Activated CD4-positive, alpha-beta T cell treated with anti-CD3 and anti-CD28 coated beads, Interleukin-2, amount 10 ng/mL, durations not matched to agents 24 days and 14 days (primary cell): ENCODE measurements at regions not wholly inside any gene's neighbourhood (a gene's known extent, or its start where the extent isn't known, plus 50 kb on each side); places are given as distances from the start of the nearest gene placed in this dataset.

Source experiments
- DNase-seq: peaks from one replicate; pipeline ENCODE4 v3.0.0; 2022
- H3K27ac Mint-ChIP-seq: one replicate; pipeline ENCODE4 v1.8.0; 2022; ENCODE audit warnings: mild to moderate bottlenecking, mixed read lengths
- H3K27me3 Mint-ChIP-seq: one replicate; pipeline ENCODE4 v1.8.0; 2022; ENCODE audit warnings: mixed read lengths
- H3K36me3 Mint-ChIP-seq: one replicate; pipeline ENCODE4 v1.8.0; 2022; ENCODE audit warnings: low read depth, mild to moderate bottlenecking, mixed read lengths
- H3K4me1 Mint-ChIP-seq: one replicate; pipeline ENCODE4 v1.8.0; 2021; ENCODE audit warnings: mixed read lengths
- H3K4me3 Mint-ChIP-seq: one replicate; pipeline ENCODE4 v1.8.0; 2022; ENCODE audit warnings: mild to moderate bottlenecking, moderate library complexity, mixed read lengths
- H3K9me3 Mint-ChIP-seq: one replicate; pipeline ENCODE4 v1.8.0; 2021; ENCODE audit warnings: mixed read lengths
- intact Hi-C: fragments of 100-400 bp; cut with micrococcal nuclease; formaldehyde crosslinking; loops from one replicate; pipeline ENCODE4 v1.15.1; 2023

DNA sequence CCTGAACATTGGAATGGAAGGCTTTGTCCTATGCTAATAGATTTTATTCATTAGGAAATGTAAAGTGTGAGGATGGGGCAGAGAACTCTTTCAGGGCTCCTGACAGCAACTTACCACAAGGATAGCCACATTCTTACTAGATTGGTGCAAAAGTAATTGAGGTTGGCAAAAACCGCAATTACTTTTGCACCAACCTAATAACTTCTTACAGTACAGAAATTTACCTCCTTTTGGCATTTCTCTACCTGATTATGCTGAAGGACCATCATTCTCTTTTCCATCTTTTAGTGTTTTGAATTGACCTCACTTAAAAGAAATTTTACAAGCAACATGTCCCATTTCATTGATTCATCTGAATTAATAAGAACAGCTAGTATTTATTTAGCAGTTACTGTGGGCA is 109.2 kb upstream of the AP1S2 start:
- intact Hi-C loops, result no loop called here
- Mint-ChIP-seq H3K36me3 (no peaks in the 10 kb centered on the region), H3K27me3 (no peaks in the 10 kb centered on the region), H3K9me3 (no peaks in the 10 kb centered on the region), H3K4me3 (no peak overlapping the region), H3K4me1 (no peaks in the 10 kb centered on the region), H3K27ac (no peak overlapping the region)
- no peak for DNase-seq

DNA sequence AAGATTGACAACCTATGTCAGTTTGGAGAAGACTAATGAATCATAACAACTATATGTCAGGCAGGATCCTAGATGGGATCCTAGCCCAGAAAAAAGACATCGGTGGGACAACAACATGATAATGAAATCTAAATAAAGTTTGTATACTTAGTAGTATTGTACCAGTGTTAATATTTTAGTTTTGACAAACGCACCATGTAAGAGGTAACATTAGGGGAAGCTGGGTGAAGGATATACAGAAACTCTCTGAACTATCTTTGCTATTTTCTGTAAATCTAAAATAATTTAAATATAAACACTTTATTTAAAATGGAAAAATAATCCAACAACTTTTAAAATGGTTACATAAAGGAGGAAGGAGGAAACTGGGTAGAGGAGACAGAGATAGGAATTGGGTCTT is 105.6 kb upstream of the AP1S2 start:
- Mint-ChIP-seq H3K4me3 (no peak overlapping the region), H3K4me1 (no peaks in the 10 kb centered on the region), H3K36me3 (no peaks in the 10 kb centered on the region), H3K9me3 (no peaks in the 10 kb centered on the region), H3K27ac (no peak overlapping the region), H3K27me3 (no peaks in the 10 kb centered on the region)
- intact Hi-C loops, result no loop called here
- DNase-seq, result no peak

DNA sequence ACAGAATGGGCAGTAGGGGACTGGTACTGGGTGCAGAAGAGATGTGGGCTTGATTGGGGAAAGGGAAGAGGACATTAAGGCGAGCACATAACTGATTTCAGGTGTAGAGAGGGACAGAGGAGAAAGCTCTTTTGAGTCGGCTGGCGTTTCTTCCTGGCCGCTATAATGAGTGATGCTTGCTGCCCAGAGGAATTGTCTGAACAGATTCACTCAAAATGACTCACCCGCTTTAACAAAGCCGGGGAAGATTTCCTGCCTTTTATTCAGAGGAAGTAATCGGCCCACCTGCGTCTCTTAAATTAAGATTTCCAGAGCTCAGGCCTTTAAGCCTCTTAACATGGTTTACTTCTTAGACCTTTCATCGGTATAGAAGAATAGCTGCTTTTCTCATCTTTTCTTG is 102.1 kb upstream of the AP1S2 start:
- Mint-ChIP-seq H3K36me3 (no peaks in the 10 kb centered on the region), H3K4me1 (no peaks in the 10 kb centered on the region), H3K4me3 (no peak overlapping the region), H3K9me3 (no peaks in the 10 kb centered on the region), H3K27ac (no peak overlapping the region), H3K27me3 (no peaks in the 10 kb centered on the region)
- no peak for DNase-seq
- intact Hi-C loops, result no loop called here

DNA sequence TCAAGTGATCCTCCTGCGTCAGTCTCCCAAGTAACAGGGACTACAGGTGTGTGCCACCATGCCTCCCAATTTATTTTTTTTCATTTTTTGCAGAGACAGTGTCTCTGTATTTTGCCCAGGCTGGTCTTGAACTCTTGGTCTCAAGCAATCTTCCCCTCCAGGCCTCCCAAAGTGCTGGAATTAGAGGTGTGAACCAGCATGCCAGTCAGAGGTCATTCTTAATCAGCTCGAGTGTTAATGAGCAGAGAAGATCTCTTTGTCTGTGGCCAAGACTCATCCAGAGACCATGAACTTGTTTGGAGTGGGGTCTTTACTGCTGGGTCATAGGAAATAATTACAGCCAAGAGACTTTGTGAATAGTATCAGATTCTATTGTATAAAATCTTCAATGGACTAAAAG is 99.2 kb upstream of the AP1S2 start:
- Mint-ChIP-seq H3K4me1 (no peaks in the 10 kb centered on the region), H3K36me3 (no peaks in the 10 kb centered on the region), H3K4me3 (no peak overlapping the region), H3K27me3 (no peaks in the 10 kb centered on the region), H3K27ac (no peak overlapping the region), H3K9me3 (no peaks in the 10 kb centered on the region)
- intact Hi-C loops, result no loop called here
- no peak for DNase-seq

DNA sequence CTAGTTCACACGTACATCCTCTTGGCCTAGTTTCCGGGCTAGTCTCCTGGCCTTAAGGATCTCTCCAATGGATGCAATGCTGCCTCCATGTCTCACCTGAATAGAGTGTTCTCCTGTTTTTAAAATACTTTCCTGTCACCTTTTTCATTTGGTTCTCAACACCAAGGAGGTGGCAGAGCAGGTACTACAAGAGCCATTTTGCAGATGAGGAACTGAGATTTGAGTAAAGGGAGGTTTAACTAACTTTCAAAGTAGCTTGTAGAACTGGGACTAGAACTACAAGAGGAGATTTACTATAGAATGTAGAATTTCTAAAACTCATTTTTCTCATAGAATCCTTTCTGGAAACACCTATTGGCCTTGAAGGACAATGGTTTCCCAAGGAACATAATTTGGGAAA is 97.6 kb upstream of the AP1S2 start:
- intact Hi-C loops, result no loop called here
- H3K27ac Mint-ChIP-seq, result no peak overlapping the region
- no peaks in the 10 kb centered on the region for H3K9me3 Mint-ChIP-seq
- H3K36me3 Mint-ChIP-seq, result no peaks in the 10 kb centered on the region
- no peaks in the 10 kb centered on the region for H3K4me1 Mint-ChIP-seq
- no peak for DNase-seq
- no peak overlapping the region for H3K4me3 Mint-ChIP-seq
- no peaks in the 10 kb centered on the region for H3K27me3 Mint-ChIP-seq

DNA sequence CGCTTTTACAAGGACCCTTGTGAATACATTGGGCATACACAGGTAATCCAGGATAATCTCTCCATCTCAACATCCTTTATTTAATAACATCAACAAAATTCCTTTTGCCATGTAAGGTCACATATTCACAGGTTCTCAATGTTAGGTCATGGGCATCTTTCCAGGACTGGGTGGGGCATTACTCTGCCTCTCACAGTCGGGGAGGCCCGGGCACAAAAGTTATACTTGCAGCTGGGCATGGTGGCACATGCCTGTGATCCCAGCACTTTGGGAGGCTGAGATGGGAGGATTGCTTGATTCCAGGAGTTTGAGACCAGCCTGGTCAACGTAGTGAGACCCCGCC is 93.7 kb upstream of the AP1S2 start:
- Mint-ChIP-seq H3K4me3 (no peak overlapping the region), H3K4me1 (no peaks in the 10 kb centered on the region), H3K9me3 (no peaks in the 10 kb centered on the region), H3K27ac (no peak overlapping the region), H3K27me3 (no peaks in the 10 kb centered on the region), H3K36me3 (no peaks in the 10 kb centered on the region)
- intact Hi-C loops, result no loop called here
- no peak for DNase-seq

DNA sequence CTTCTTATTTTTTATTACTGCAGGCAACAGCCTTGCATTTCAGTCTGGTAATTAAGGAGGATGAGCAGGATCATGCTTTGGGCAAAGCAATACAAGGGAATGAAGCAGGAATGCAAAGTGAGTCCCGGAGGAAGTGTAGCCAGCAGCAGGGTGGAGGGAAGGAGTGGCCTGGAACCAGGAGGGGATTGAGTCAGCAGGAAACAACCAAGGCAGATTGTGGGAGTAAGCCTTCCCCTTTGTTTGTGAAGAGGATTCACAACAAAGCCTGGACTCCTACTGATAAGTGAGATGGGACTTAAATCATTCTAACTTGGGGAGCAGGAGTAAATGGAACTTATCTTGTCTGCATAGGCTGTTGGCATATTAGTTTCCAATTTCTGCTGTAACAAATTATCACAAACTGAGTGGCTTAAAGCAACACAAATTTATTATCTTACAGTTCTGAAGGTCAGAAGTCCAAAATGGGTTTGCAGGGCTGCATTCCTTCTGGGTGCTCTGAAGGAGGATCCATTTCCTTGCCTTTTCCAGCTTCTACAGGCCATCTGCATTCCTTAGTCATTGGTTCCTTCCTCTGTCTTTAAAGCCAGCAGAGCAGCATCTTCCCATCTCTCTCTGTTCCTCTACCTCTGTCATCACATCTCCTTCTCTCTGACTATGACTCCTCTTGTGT is 93.2 kb upstream of the AP1S2 start:
- intact Hi-C loops, result no loop called here
- Mint-ChIP-seq H3K9me3 (no peaks in the 10 kb centered on the region), H3K4me1 (no peaks in the 10 kb centered on the region), H3K27ac (no peak overlapping the region), H3K27me3 (no peaks in the 10 kb centered on the region), H3K4me3 (no peak overlapping the region), H3K36me3 (no peaks in the 10 kb centered on the region)
- no peak for DNase-seq

DNA sequence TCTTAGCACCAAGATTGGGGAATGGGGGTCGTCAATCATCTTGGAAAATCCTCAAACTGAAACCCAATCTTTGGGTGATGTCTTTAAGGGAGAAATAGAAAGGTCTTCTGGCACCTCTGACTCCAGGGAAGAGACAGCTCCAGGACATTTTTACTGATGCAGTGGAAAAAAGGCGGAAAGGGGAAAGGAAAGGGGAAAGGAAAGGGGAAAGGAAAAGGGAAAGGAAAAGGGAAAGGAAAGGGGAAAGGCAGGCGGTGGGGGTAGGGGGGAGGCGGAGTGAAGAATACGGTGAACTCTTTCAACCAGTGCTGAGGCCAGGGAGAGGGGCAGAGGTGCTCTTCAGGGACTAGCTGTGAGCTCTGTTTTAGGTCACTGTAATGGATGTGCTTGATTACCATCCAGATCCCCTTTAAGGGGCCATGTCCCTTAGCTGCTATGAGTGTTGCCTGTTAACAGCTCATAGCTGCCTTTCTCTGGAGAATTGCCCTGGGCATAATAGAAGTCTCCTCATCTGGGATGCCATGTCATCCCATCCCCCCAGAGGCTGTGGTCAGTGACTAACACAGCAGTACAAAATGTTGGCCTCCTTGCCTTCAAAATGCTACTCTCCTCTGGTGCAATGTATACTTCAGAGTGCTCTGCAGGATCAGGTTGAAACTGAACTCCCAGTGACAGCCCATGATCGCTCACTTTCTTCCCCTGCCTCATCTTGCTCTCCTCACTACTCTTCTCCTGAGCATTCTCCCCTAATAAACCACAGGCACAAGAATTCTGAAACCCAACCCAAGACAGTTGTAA is 92.4 kb upstream of the AP1S2 start:
- intact Hi-C loops, result no loop called here
- H3K27me3 Mint-ChIP-seq, result no peaks in the 10 kb centered on the region
- H3K9me3 Mint-ChIP-seq, result no peaks in the 10 kb centered on the region
- H3K27ac Mint-ChIP-seq, result no peak overlapping the region
- H3K4me3 Mint-ChIP-seq, result no peak overlapping the region
- DNase-seq, result no peak
- no peaks in the 10 kb centered on the region for H3K36me3 Mint-ChIP-seq
- no peaks in the 10 kb centered on the region for H3K4me1 Mint-ChIP-seq

DNA sequence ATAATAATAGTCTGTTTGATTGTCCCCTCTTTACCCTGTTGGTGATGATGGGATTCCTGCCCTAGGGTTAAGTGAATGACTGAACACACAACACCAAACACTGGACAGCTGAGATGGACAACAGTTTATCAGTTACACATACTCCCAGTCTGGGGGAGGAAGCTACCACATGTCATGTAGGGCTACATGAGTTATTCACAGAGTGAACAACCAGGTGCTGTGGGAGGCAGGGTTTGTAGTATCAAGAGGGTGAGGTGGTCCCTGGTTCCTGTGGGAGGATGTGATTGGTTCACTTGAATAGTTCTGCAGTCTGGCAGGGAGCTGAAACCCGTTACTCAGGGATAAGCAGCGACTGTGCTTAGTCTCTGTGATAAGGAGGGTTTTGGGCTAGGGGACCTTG is 88.8 kb upstream of the AP1S2 start:
- intact Hi-C loops, result no loop called here
- Mint-ChIP-seq H3K36me3 (no peaks in the 10 kb centered on the region), H3K4me1 (no peaks in the 10 kb centered on the region), H3K27me3 (no peaks in the 10 kb centered on the region), H3K9me3 (no peaks in the 10 kb centered on the region), H3K27ac (no peak overlapping the region), H3K4me3 (no peak overlapping the region)
- no peak for DNase-seq

DNA sequence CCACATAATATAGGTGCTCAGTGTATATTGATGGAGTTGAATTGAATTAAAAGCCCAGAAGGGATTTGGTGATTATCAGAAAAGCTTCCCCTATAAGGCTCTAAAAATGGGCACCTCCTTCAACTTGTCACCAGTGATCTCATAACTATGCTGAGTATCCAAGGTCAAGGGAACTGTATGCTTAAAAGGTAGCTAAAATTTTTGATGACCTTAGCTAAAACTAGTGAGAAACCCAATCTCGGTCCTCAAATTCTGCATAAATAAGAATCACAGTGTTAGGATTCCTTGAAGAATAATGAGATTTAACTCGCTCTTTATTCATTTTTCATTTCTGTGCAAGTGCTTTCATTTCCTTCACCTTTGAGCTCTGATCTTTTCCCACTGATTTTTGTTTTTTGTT is 87.7 kb upstream of the AP1S2 start:
- no peaks in the 10 kb centered on the region for H3K9me3 Mint-ChIP-seq
- DNase-seq, result no peak
- H3K27me3 Mint-ChIP-seq, result no peaks in the 10 kb centered on the region
- H3K27ac Mint-ChIP-seq, result no peak overlapping the region
- H3K36me3 Mint-ChIP-seq, result no peaks in the 10 kb centered on the region
- H3K4me3 Mint-ChIP-seq, result no peak overlapping the region
- intact Hi-C loops, result no loop called here
- no peaks in the 10 kb centered on the region for H3K4me1 Mint-ChIP-seq

DNA sequence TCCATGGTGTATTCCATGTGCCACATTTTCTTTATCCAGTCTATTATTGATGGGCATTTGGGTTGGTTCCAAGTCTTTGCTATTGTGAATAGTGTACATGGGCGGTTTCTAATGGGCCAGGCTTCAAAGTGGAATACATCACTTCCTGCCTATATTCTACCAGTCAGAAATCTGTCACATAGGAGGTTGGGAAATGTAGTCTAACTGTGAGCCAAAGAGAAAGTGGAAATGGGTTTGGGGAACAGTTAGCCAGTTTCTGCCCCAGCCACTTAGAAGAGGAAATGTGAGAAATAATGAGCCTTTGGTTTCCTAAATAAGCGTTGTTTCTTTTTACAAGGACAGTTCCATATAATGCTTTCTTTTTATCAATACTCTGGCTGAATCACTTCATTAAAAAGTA is 85.1 kb upstream of the AP1S2 start:
- Mint-ChIP-seq H3K4me3 (no peak overlapping the region), H3K27me3 (no peaks in the 10 kb centered on the region), H3K27ac (no peak overlapping the region), H3K36me3 (no peaks in the 10 kb centered on the region), H3K4me1 (no peaks in the 10 kb centered on the region), H3K9me3 (no peaks in the 10 kb centered on the region)
- no peak for DNase-seq
- intact Hi-C loops, result no loop called here

DNA sequence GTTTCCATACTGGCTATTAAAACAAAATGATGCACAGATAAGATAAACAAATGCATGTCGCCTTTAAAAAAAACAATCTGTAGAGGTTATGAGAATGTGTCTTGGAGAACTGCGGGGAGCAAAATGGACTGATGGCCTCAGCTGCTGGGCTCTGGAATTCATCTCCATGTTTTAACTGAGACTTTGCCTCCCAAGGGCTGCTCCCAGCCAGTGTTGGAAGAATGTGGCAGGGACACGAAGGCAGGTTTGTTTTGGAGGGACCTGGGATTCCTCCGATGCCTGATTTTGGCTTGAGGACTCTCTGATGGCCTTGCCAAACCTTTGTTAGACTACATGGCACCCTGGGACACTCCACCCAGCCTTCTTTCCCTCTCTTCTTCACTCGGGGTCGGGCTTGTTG is 83.5 kb upstream of the AP1S2 start:
- DNase-seq, result no peak
- H3K36me3 Mint-ChIP-seq, result no peaks in the 10 kb centered on the region
- no peaks in the 10 kb centered on the region for H3K4me1 Mint-ChIP-seq
- H3K4me3 Mint-ChIP-seq, result no peak overlapping the region
- H3K27me3 Mint-ChIP-seq, result peaks cover 4% of the 10 kb centered on the region
- no peak overlapping the region for H3K27ac Mint-ChIP-seq
- intact Hi-C loops, result no loop called here
- no peaks in the 10 kb centered on the region for H3K9me3 Mint-ChIP-seq

DNA sequence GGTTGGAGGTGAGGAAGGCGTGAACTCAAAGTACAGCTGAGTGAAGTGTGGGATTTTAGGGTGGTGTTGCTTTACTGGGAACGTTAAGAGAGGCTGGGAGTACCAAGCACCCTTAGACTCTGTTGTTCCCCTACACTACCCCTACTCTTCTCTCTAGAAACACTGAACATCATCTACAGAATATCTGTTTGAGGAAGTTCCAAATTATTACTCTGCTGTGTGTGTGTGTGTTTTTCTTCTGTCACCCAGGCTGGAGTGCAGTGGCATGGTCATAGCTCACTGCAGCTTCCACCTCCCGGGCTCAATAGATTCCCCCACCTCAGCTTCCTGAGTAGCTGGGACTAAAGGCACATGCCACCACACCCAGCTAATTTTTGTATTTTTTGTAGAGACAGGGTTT is 76.7 kb upstream of the AP1S2 start:
- no peak for DNase-seq
- intact Hi-C loops, result no loop called here
- Mint-ChIP-seq H3K27ac (no peak overlapping the region), H3K4me1 (no peaks in the 10 kb centered on the region), H3K27me3 (peaks cover 23% of the 10 kb centered on the region), H3K36me3 (no peaks in the 10 kb centered on the region), H3K4me3 (no peak overlapping the region), H3K9me3 (no peaks in the 10 kb centered on the region)

DNA sequence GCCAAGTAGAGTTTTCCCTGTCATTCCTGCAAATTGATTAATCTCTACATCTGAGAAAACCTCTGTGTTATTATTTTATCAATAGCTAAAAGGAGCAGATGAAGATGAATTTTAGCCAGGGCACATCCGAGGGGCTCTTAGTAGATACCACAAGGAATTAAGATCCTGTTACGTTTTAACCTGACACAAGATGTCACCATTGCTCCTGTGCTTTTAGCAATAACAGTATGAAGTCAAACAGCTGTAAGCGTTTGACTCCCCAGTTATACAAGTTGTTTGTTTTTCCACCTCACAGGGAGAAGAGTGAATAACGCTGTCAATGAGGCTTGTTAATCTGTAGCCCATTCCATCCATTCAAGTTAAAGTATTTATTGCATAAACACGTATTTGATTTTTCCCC is 76.0 kb upstream of the AP1S2 start:
- H3K27me3 Mint-ChIP-seq, result peaks cover 24% of the 10 kb centered on the region
- no peak overlapping the region for H3K27ac Mint-ChIP-seq
- DNase-seq, result no peak
- H3K4me3 Mint-ChIP-seq, result no peak overlapping the region
- intact Hi-C loops, result no loop called here
- H3K36me3 Mint-ChIP-seq, result no peaks in the 10 kb centered on the region
- no peaks in the 10 kb centered on the region for H3K4me1 Mint-ChIP-seq
- no peaks in the 10 kb centered on the region for H3K9me3 Mint-ChIP-seq

DNA sequence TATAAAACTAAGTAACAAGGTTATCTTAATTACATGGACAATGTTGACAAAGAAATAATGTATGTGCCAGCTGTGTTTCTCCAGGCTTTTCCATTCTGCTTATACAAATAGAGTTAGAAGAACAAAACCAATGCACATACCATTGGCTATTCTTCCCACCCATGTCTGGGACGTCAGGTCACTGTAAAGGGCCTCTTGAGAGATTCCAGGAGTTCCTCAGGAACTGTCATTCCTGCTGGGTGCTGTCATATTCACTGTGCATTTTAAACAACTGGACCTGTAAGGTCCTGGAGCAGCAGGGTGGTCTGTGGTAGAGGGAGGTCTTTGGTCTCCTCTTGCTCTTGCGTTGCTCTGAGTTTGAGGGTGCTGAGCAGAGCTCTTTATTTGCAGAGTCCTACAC is 74.6 kb upstream of the AP1S2 start:
- Mint-ChIP-seq H3K4me3 (no peak overlapping the region), H3K27ac (no peak overlapping the region), H3K36me3 (no peaks in the 10 kb centered on the region), H3K27me3 (peaks cover 28% of the 10 kb centered on the region), H3K4me1 (no peaks in the 10 kb centered on the region), H3K9me3 (no peaks in the 10 kb centered on the region)
- intact Hi-C loops, result no loop called here
- DNase-seq, result no peak
